K562 (cell line): ENCODE measurements at regions not wholly inside any gene's neighbourhood (a gene's known extent, or its start where the extent isn't known, plus 50 kb on each side); places are given as distances from the start of the nearest gene placed in this dataset.

Experiments
- ATAC-seq: fragments of 200-7000 bp; cut with Tn5 transposase; 3 replicates; pipeline ENCODE4 v1.9.1; 2020; ENCODE audit warnings: moderate library complexity
- BruUV-seq: library from RNA; stranded (reverse); fragments of 400-500 nt; replicated peaks from 2 replicates; lab custom pipeline; 2021; lab: Mats Ljungman, UMichigan
- CTCF ChIA-PET: fragments of 300-600 bp; formaldehyde crosslinking; extraction: SDS; loops from one replicate; lab custom pipeline; 2021; ENCODE audit warnings: low intra/inter-chr PET ratio; lab: Yijun Ruan, JAX
- POLR2A ChIA-PET: fragments of 300-600, 350-650 bp; sonication (Branson Sonifier 250); formaldehyde crosslinking; extraction: SDS; loops from one replicate; lab custom pipeline; 2021; ENCODE audit warnings: antibody characterized with exemption, inconsistent platforms; lab: Yijun Ruan, JAX
- DNase-seq, 4 experiments: peaks; one replicate each; pipeline versions ENCODE4 v3.0.0 to v3.0.0-alpha.2; 2011 to 2018; ENCODE audit warnings: low spot score in 3 of 4, mixed read lengths in 3 of 4; ENCODE audit errors: extremely low read depth in 1 of 4
- FAIRE-seq: peaks from 2 replicates; lab custom pipeline; 2011; peaks lifted over from hg19 to GRCh38; lab: Jason Lieb, UNC
- H2AFZ ChIP-seq: 2 replicates; pipeline ENCODE4 v1.6.0; 2011; ENCODE audit warnings: low read depth, low read length, control low read depth, inconsistent platforms
- H3K27ac ChIP-seq: fragments of 200-600 bp; 3 replicates; pipeline ENCODE4 v1.8.0; 2011; ENCODE audit warnings: low read depth, mild to moderate bottlenecking, control low read depth, inconsistent platforms, low read length, moderate library complexity, mixed read lengths; ENCODE audit errors: extremely low read depth
- H3K27me3 ChIP-seq, 2 experiments: fragments of 300-600 bp in 1 of 2; 2 replicates in 1 of 2; 3 replicates in 1 of 2; pipeline versions ENCODE4 v1.6.0 to v1.8.0; 2011; ENCODE audit warnings: inconsistent platforms in 2 of 2, low read length in 2 of 2, mild to moderate bottlenecking in 1 of 2, mixed read lengths in 1 of 2, moderate library complexity in 1 of 2; ENCODE audit not compliant: control insufficient read depth in 2 of 2, insufficient read depth in 2 of 2
- H3K36me3 ChIP-seq: fragments of 300-600 bp; 3 replicates; pipeline ENCODE4 v1.8.0; 2011; ENCODE audit warnings: mild to moderate bottlenecking, low read length, inconsistent platforms; ENCODE audit not compliant: control insufficient read depth, insufficient read depth
- H3K4me1 ChIP-seq, 2 experiments: fragments of 200-600 bp in 1 of 2; replicated peaks in 1 of 2; 2 replicates in 1 of 2; 3 replicates in 1 of 2; pipeline versions ENCODE4 v1.5.1 to v1.8.0; 2011; ENCODE audit warnings: inconsistent platforms in 2 of 2, low read length in 2 of 2, mild to moderate bottlenecking in 1 of 2, mixed read lengths in 1 of 2, moderate library complexity in 1 of 2; ENCODE audit not compliant: control insufficient read depth in 2 of 2, insufficient read depth in 2 of 2
- H3K4me2 ChIP-seq: 2 replicates; pipeline ENCODE4 v1.6.1; 2011; ENCODE audit warnings: low read length, control low read depth, inconsistent platforms, mixed read lengths; ENCODE audit not compliant: insufficient read depth
- H3K4me3 ChIP-seq: fragments of 200-600 bp; sonication (generic), shearing (Covaris generic); 2 replicates; pipeline ENCODE4 v1.5.1; 2016; ENCODE audit warnings: control low read depth, inconsistent platforms
- H3K79me2 ChIP-seq: fragments of 200-600 bp; 3 replicates; pipeline ENCODE4 v1.8.0; 2011; ENCODE audit warnings: low read length, inconsistent platforms; ENCODE audit not compliant: control insufficient read depth, insufficient read depth
- H3K9ac ChIP-seq, 2 experiments: 2 replicates each; pipeline versions ENCODE4 v1.6.0 to v1.6.1; 2011; ENCODE audit warnings: low read depth in 2 of 2, low read length in 2 of 2, control low read depth in 1 of 2, inconsistent platforms in 1 of 2, mild to moderate bottlenecking in 1 of 2, mixed read lengths in 1 of 2; ENCODE audit not compliant: insufficient read depth in 1 of 2
- H3K9me1 ChIP-seq: one replicate; pipeline ENCODE4 v1.6.0; 2011; ENCODE audit warnings: inconsistent platforms, mild to moderate bottlenecking, low read length, moderate library complexity; ENCODE audit not compliant: control insufficient read depth, insufficient read depth
- H3K9me3 ChIP-seq: replicated peaks from 2 replicates; pipeline ENCODE4 v1.5.1; 2011; ENCODE audit warnings: low read depth, low read length, inconsistent platforms; ENCODE audit not compliant: control insufficient read depth, insufficient read depth
- H4K20me1 ChIP-seq: replicated peaks from 2 replicates; pipeline ENCODE4 v1.6.1; 2011; ENCODE audit warnings: low read length, inconsistent platforms, mixed read lengths; ENCODE audit not compliant: control insufficient read depth, insufficient read depth
- DMBX1 ChIP-seq: fragments of 250-450 bp; sonication (Bioruptor Pico); IDR thresholded peaks from 2 replicates; pipeline ENCODE4 v1.8.0; 2022; ENCODE audit warnings: inconsistent platforms, mild to moderate bottlenecking, moderate library complexity, borderline replicate concordance
- FUS ChIP-seq: fragments of 200-400 bp; formaldehyde crosslinking; optimal IDR thresholded peaks from 2 replicates; pipeline ENCODE3; 2017; ENCODE audit warnings: low read depth, low read length
- NR2F6 ChIP-seq: fragments of 450-650 bp; formaldehyde crosslinking; IDR thresholded peaks from 2 replicates; pipeline ENCODE4 v1.4.0; 2020; ENCODE audit warnings: mild to moderate bottlenecking
- SMAD1 ChIP-seq: fragments of 150-350 bp; IDR thresholded peaks from 2 replicates; pipeline ENCODE4 v1.6.1; 2014; ENCODE audit warnings: low read length, low read depth; ENCODE audit not compliant: partially characterized antibody
- SPI1 ChIP-seq: IDR thresholded peaks from 2 replicates; pipeline ENCODE4 v1.6.1; 2011; ENCODE audit warnings: low read depth, low read length, control low read depth, borderline replicate concordance
- STAT5B ChIP-seq: fragments of 250-450 bp; sonication (Bioruptor Pico); IDR thresholded peaks from 2 replicates; pipeline ENCODE4 v1.8.0; 2021; ENCODE audit warnings: mild to moderate bottlenecking, inconsistent platforms
- U2AF2 ChIP-seq: fragments of 200-400 bp; formaldehyde crosslinking; optimal IDR thresholded peaks from 2 replicates; pipeline ENCODE3; 2017; ENCODE audit warnings: low read depth, mild to moderate bottlenecking, low read length
- WGBS: fragments of 100-300 bp; shearing (Covaris generic); methylation state at CpG from one replicate; pipeline ENCODE4 v1.1.6; 2016; ENCODE audit warnings: low coverage, mixed read lengths; ENCODE audit not compliant: insufficient coverage; ENCODE audit errors: missing lambda C conversion rate; 5-methylcytosine and 5-hydroxymethylcytosine counted together
- in situ Hi-C: fragments of 300-500 bp; cut with MboI; formaldehyde crosslinking; loops from 4 replicates; pipeline ENCODE4 v1.15.0; 2018; ENCODE audit warnings: inconsistent platforms, mixed read lengths
- intact Hi-C: fragments of 100-400 bp; cut with micrococcal nuclease; formaldehyde crosslinking; loops from 2 replicates; pipeline ENCODE4 v1.14.2; 2022
- TF ChIP-seq, protein P1 (sequence below): fragments of 450-650 bp; formaldehyde crosslinking; IDR thresholded peaks from 2 replicates; pipeline ENCODE4 v1.4.0; 2020; ENCODE audit warnings: mild to moderate bottlenecking, moderate library complexity

- Histone ChIP-seq H3K4me3 (no peak overlapping the region), H3K9me1 (no peaks in the 10 kb centered on the region), H3K27ac (no peak overlapping the region), H2AFZ (no peak overlapping the region), H3K9ac (no peak overlapping the region), H3K27me3 (peaks cover 7 to 21% of the 10 kb centered on the region in 2 experiments; a peak in 3 of 5 replicates), H4K20me1 (no peaks in the 10 kb centered on the region), H3K79me2 (no peaks in the 10 kb centered on the region), H3K9me3 (no peaks in the 10 kb centered on the region), H3K36me3 (no peaks in the 10 kb centered on the region), H3K4me2 (no peak overlapping the region), H3K4me1 (no peaks in the 10 kb centered on the region)
- no peak for DNase-seq
- in situ Hi-C loops, result no loop called here
- no TSS peak for BruUV-seq
- WGBS, result 1% methylated on average over 6 of the region's 6 CpGs
- FAIRE-seq, result no peak
- CTCF ChIA-PET, result no interaction called here
- no peak for ATAC-seq
- intact Hi-C loops, result no loop called here
- POLR2A ChIA-PET, result interaction anchor here (1.6 kb wide), 1 partner anchor 16 kb away, joined by 5 read pairs; no protein-coding TSS in a partner anchor
- peak; percentile 43; the same call in 1 of the 2 replicates for TF ChIP-seq SPI1
- no peak for TF ChIP-seq NR2F6 (CRISPR knock-in tag)
These were observed 268.3 kb upstream of the ARID1B start for GRCh38 chr6:156508923-156509322.

DNA sequence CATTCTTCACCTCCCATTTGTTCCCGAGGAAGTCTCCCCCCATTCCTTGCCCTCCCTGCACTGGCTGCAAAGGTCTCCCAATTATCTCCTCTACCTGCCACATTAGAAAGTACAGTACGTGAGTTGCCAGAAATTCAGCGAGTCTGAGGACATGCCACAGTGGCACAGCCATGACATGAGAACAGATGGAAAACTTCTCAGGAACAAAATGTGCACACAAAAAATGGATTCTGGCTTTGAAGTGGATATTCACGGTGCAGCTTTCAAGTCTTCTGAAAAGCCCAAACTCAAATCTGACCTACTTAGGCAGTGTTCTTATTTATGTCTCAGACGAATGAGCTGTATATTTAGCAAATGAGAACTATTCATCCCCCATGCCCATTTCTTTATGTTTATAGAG lies 269.1 kb upstream of the ARID1B start:
- Histone ChIP-seq H3K79me2 (no peaks in the 10 kb centered on the region), H3K27ac (no peak overlapping the region), H3K9me3 (no peaks in the 10 kb centered on the region), H4K20me1 (no peaks in the 10 kb centered on the region), H3K27me3 (peaks cover 7 to 22% of the 10 kb centered on the region in 2 experiments; a peak in 3 of 5 replicates), H3K9ac (no peak overlapping the region), H3K4me2 (no peak overlapping the region), H2AFZ (no peak overlapping the region), H3K9me1 (no peaks in the 10 kb centered on the region), H3K4me1 (no peaks in the 10 kb centered on the region), H3K36me3 (no peaks in the 10 kb centered on the region), H3K4me3 (no peak overlapping the region)
- in situ Hi-C loops (no loop called here), intact Hi-C loops (no loop called here)
- TF ChIP-seq DMBX1 (CRISPR knock-in tag) (no peak), U2AF2 (no peak), FUS (no peak), STAT5B (no peak), SMAD1 (no peak)
- TF ChIP-seq, protein P1, sequence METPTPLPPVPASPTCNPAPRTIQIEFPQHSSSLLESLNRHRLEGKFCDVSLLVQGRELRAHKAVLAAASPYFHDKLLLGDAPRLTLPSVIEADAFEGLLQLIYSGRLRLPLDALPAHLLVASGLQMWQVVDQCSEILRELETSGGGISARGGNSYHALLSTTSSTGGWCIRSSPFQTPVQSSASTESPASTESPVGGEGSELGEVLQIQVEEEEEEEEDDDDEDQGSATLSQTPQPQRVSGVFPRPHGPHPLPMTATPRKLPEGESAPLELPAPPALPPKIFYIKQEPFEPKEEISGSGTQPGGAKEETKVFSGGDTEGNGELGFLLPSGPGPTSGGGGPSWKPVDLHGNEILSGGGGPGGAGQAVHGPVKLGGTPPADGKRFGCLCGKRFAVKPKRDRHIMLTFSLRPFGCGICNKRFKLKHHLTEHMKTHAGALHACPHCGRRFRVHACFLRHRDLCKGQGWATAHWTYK, result no peak
- CTCF ChIA-PET, result no interaction called here
- WGBS, result 0% methylated on average over 5 of the region's 5 CpGs
- POLR2A ChIA-PET, result interaction anchor here (0.6 to 1.6 kb wide), 2 partner anchors 15 to 191 kb away, joined by 3 to 5 read pairs; no protein-coding TSS in a partner anchor
- DNase-seq (no peak), ATAC-seq (no peak), FAIRE-seq (no peak)
- no TSS peak for BruUV-seq
